ENCODE measurements at regions not wholly inside any gene's neighbourhood (a gene's known extent, or its start where the extent isn't known, plus 50 kb on each side); places are given as distances from the start of the nearest gene placed in this dataset.

GRCh38 chr11:91394073-91394726 is 830.4 kb upstream of the FAT3 start:
- CTCF ChIA-PET, result no interaction called here
- no peaks in the 10 kb centered on the region for H3K36me3 Mint-ChIP-seq
- ATAC-seq (no peak), DNase-seq (no peak)
- no peak overlapping the region for H3K4me3 Mint-ChIP-seq
- H3K4me1 Mint-ChIP-seq, result peaks cover 3% of the 10 kb centered on the region
- H3K27me3 Mint-ChIP-seq, result no peaks in the 10 kb centered on the region
- no peak overlapping the region for H3K27ac Mint-ChIP-seq
- peaks cover 19% of the 10 kb centered on the region for H3K9me3 Mint-ChIP-seq (ENCODE audit: low read depth)

DNA sequence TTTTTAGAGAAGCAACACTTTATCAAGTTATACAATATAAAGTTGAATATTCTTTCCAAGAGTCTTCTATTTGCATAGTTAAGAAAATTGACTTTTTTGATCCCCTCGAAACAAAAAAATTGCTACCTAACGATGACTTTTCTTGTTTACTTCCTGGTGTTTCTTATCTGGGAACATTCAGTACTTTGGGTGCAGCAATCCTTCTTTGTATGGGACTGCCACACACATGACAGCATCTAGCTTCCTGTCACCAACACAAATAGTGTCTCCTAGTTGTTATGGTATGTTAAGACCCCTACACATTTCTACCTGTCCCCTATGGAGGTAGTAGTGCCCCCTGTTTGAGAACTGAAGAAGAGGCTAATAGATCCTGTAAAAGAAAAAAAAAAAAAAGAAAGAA is 841.7 kb upstream of the FAT3 start:
- Mint-ChIP-seq H3K4me1 (no peaks in the 10 kb centered on the region), H3K27me3 (no peaks in the 10 kb centered on the region), H3K4me3 (no peak overlapping the region), H3K27ac (no peak overlapping the region), H3K36me3 (no peaks in the 10 kb centered on the region), H3K9me3 (ENCODE audit: low read depth) (peaks cover 16% of the 10 kb centered on the region)
- ATAC-seq, result no peak
- CTCF ChIA-PET, result no interaction called here
- no peak for DNase-seq

DNA sequence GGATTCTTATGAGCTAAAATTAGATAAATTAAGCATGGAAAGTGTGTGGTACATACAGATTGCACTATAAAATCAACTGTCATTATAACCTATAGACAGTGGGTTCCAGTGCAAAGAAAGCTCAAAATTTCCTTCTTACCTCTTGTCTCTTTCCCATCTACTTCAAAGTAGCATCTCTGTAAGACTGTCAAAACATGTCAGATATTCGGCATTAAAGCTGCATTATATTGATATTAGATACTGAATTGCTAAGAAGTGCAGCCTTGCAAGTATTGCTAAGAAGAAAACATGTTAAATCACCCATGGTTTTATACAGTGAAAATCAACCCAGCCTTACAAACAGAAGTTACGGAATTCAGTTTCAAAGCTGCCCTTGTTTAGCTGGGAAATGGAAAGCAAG is 849.8 kb upstream of the FAT3 start:
- Mint-ChIP-seq H3K36me3 (no peaks in the 10 kb centered on the region), H3K9me3 (ENCODE audit: low read depth) (no peaks in the 10 kb centered on the region), H3K4me1 (no peaks in the 10 kb centered on the region), H3K27ac (no peak overlapping the region), H3K4me3 (no peak overlapping the region), H3K27me3 (no peaks in the 10 kb centered on the region)
- DNase-seq (no peak), ATAC-seq (no peak)
- CTCF ChIA-PET, result no interaction called here

DNA sequence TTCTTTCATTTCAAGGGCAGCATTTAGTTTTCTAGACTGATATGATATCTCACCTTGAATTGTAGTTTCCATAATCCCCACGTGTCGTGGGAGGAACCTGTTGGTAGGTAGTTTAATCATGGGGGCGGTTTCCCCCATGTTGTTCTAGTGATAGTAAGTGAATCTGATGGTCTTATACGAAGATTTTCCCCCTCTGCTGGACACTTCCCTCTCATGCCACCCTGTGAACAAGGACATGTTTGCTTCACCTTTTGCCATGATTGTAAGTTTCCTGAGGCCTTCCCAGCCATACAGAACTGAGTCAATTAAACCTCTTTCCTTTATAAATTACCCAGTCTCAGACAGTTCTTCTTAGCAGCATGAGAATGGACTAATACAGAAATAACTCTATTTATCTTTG is 851.1 kb upstream of the FAT3 start:
- no peak for DNase-seq
- Mint-ChIP-seq H3K27ac (no peak overlapping the region), H3K36me3 (no peaks in the 10 kb centered on the region), H3K27me3 (no peaks in the 10 kb centered on the region), H3K4me3 (no peak overlapping the region), H3K9me3 (ENCODE audit: low read depth) (no peaks in the 10 kb centered on the region), H3K4me1 (no peaks in the 10 kb centered on the region)
- no peak for ATAC-seq
- CTCF ChIA-PET, result no interaction called here

DNA sequence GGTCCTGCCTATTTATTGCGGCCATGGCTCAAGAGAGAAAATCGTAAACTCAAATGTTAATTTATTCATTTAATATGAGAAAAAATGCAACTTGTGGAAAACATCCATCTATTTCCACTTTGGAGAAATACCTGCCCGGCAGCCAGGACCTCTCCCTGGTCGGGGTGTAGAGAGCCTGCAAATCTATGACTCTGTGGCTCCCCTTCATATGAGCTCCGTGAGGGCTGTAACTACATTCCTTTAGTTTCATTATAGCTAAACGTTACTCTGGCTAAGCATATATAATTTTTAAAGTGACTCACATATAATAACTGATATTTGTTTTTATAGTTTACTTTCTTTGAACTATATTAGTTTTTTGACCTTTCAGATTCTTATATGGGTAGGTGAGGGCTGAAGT is 857.8 kb upstream of the FAT3 start:
- no peaks in the 10 kb centered on the region for H3K27me3 Mint-ChIP-seq
- H3K4me1 Mint-ChIP-seq, result no peaks in the 10 kb centered on the region
- CTCF ChIA-PET, result no interaction called here
- no peak overlapping the region for H3K4me3 Mint-ChIP-seq
- no peaks in the 10 kb centered on the region for H3K36me3 Mint-ChIP-seq
- ATAC-seq (no peak), DNase-seq (no peak)
- peaks cover 5% of the 10 kb centered on the region for H3K9me3 Mint-ChIP-seq (ENCODE audit: low read depth)
- H3K27ac Mint-ChIP-seq, result no peak overlapping the region

- Mint-ChIP-seq H3K27ac (no peak overlapping the region), H3K27me3 (no peaks in the 10 kb centered on the region), H3K36me3 (no peaks in the 10 kb centered on the region), H3K9me3 (ENCODE audit: low read depth) (peaks cover 7% of the 10 kb centered on the region), H3K4me1 (no peaks in the 10 kb centered on the region), H3K4me3 (no peak overlapping the region)
- CTCF ChIA-PET, result no interaction called here
- DNase-seq (no peak), ATAC-seq (no peak)
Measured at GRCh38 chr11:91365986-91366585, 858.5 kb upstream of the FAT3 start.

GRCh38 chr11:91350931-91351330 is 873.7 kb upstream of the FAT3 start:
- no peak for DNase-seq
- Mint-ChIP-seq H3K27me3 (no peaks in the 10 kb centered on the region), H3K4me3 (no peak overlapping the region), H3K4me1 (no peaks in the 10 kb centered on the region), H3K9me3 (ENCODE audit: low read depth) (peaks cover 11% of the 10 kb centered on the region), H3K27ac (no peak overlapping the region), H3K36me3 (no peaks in the 10 kb centered on the region)
- no peak for ATAC-seq
- CTCF ChIA-PET, result no interaction called here

GRCh38 chr11:91326751-91327150 is 897.9 kb upstream of the FAT3 start:
- DNase-seq (no peak), ATAC-seq (no peak)
- Mint-ChIP-seq H3K4me1 (no peaks in the 10 kb centered on the region), H3K27ac (no peak overlapping the region), H3K36me3 (no peaks in the 10 kb centered on the region), H3K4me3 (no peak overlapping the region), H3K27me3 (no peaks in the 10 kb centered on the region), H3K9me3 (ENCODE audit: low read depth) (peaks cover 2% of the 10 kb centered on the region)
- CTCF ChIA-PET, result no interaction called here

- DNase-seq (no peak), ATAC-seq (no peak)
- Mint-ChIP-seq H3K9me3 (ENCODE audit: low read depth) (peaks cover 2% of the 10 kb centered on the region), H3K27me3 (no peaks in the 10 kb centered on the region), H3K4me1 (no peaks in the 10 kb centered on the region), H3K36me3 (no peaks in the 10 kb centered on the region), H3K4me3 (no peak overlapping the region), H3K27ac (no peak overlapping the region)
- CTCF ChIA-PET, result no interaction called here
Measured at GRCh38 chr11:91326280-91326679, 898.3 kb upstream of the FAT3 start.

GRCh38 chr11:91314521-91314920 is 910.1 kb upstream of the FAT3 start:
- CTCF ChIA-PET, result no interaction called here
- DNase-seq, result no peak
- Mint-ChIP-seq H3K4me1 (no peaks in the 10 kb centered on the region), H3K4me3 (no peak overlapping the region), H3K36me3 (no peaks in the 10 kb centered on the region), H3K27ac (no peak overlapping the region), H3K27me3 (no peaks in the 10 kb centered on the region), H3K9me3 (ENCODE audit: low read depth) (no peaks in the 10 kb centered on the region)
- no peak for ATAC-seq

DNA sequence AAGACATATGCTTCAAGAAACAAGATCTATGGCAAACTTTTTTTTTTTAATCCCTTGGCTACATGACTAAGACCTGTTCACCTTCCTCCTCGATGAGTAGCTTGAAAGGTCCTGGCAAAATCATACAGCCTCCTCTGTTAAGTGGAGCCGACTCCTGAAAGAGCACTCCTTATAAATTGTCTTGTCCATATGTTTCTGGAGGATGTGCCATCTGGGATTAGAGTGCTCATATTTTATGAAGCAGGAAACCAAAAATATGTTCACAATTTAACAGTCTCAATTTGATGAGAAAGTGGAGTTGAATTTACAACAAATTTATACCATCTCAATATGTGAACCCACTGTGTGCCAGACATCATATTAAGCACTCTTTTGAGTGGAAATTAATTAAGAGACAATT is 912.1 kb upstream of the FAT3 start:
- H3K36me3 Mint-ChIP-seq, result no peaks in the 10 kb centered on the region
- H3K27me3 Mint-ChIP-seq, result no peaks in the 10 kb centered on the region
- no peaks in the 10 kb centered on the region for H3K9me3 Mint-ChIP-seq (ENCODE audit: low read depth)
- H3K4me1 Mint-ChIP-seq, result no peaks in the 10 kb centered on the region
- ATAC-seq (no peak), DNase-seq (no peak)
- no peak overlapping the region for H3K27ac Mint-ChIP-seq
- H3K4me3 Mint-ChIP-seq, result no peak overlapping the region
- CTCF ChIA-PET, result no interaction called here

DNA sequence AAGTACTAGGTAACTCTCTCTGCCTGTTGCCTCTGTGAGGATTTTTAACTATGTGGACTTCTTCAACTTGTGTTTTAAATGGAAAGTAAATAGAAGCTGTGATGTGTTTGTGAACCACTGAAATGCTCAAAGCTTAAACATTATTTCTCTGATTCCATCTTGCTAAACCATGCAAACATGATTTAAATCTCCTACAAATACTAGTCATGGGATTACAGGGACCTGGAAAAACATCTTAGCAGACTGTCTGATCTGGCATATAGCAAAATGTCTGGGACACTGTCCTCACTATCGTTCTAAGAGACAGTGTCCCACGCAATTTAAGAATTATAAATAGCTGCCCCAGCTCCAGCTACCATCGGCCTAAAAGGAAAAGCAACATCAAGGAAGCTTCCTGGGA is 914.5 kb upstream of the FAT3 start:
- Mint-ChIP-seq H3K4me1 (no peaks in the 10 kb centered on the region), H3K36me3 (no peaks in the 10 kb centered on the region), H3K27ac (no peak overlapping the region), H3K4me3 (no peak overlapping the region), H3K27me3 (no peaks in the 10 kb centered on the region), H3K9me3 (ENCODE audit: low read depth) (no peaks in the 10 kb centered on the region)
- CTCF ChIA-PET, result no interaction called here
- no peak for DNase-seq
- no peak for ATAC-seq

GRCh38 chr11:91308069-91308468 is 916.5 kb upstream of the FAT3 start:
- no peak for ATAC-seq
- Mint-ChIP-seq H3K9me3 (ENCODE audit: low read depth) (peaks cover 3% of the 10 kb centered on the region), H3K4me3 (no peak overlapping the region), H3K27me3 (no peaks in the 10 kb centered on the region), H3K4me1 (no peaks in the 10 kb centered on the region), H3K36me3 (no peaks in the 10 kb centered on the region), H3K27ac (no peak overlapping the region)
- CTCF ChIA-PET, result no interaction called here
- no peak for DNase-seq

DNA sequence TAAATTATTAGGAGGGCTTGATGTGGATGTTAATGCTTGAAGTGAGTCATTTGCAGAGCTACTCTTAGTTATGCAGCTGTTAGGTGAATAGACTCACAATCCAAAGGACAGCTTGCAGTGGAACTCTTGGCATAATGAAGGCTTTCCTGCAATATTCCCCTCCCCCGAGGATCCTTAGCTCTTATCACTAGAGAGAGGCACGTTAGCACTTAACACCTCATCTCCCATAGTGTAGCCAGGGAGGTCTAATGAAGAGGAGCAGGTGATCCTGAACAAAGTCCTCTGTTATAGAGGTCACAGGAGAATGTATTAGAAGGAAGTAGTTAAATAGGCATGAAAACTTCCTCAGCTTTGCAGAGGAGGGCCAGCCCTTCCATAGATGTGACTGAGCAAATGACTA is 919.2 kb upstream of the FAT3 start:
- no peaks in the 10 kb centered on the region for H3K4me1 Mint-ChIP-seq
- H3K9me3 Mint-ChIP-seq (ENCODE audit: low read depth), result peaks cover 11% of the 10 kb centered on the region
- CTCF ChIA-PET, result no interaction called here
- DNase-seq (no peak), ATAC-seq (no peak)
- no peak overlapping the region for H3K4me3 Mint-ChIP-seq
- H3K36me3 Mint-ChIP-seq, result no peaks in the 10 kb centered on the region
- H3K27ac Mint-ChIP-seq, result no peak overlapping the region
- H3K27me3 Mint-ChIP-seq, result no peaks in the 10 kb centered on the region

- ATAC-seq (no peak), DNase-seq (no peak)
- CTCF ChIA-PET, result no interaction called here
- no peak overlapping the region for H3K27ac Mint-ChIP-seq
- H3K9me3 Mint-ChIP-seq (ENCODE audit: low read depth), result peaks cover 12% of the 10 kb centered on the region
- no peaks in the 10 kb centered on the region for H3K36me3 Mint-ChIP-seq
- no peaks in the 10 kb centered on the region for H3K27me3 Mint-ChIP-seq
- no peaks in the 10 kb centered on the region for H3K4me1 Mint-ChIP-seq
- no peak overlapping the region for H3K4me3 Mint-ChIP-seq
Measured at GRCh38 chr11:91303749-91304148, 920.9 kb upstream of the FAT3 start.
